ENCODE measurements at regions not wholly inside any gene's neighbourhood (a gene's known extent, or its start where the extent isn't known, plus 50 kb on each side); places are given as distances from the start of the nearest gene placed in this dataset.
"Not testable (repeated sequence)": the region's sequence is repeated elsewhere in the genome, so short reads cannot be mapped to it uniquely, and the experiment has no call there.

DNA sequence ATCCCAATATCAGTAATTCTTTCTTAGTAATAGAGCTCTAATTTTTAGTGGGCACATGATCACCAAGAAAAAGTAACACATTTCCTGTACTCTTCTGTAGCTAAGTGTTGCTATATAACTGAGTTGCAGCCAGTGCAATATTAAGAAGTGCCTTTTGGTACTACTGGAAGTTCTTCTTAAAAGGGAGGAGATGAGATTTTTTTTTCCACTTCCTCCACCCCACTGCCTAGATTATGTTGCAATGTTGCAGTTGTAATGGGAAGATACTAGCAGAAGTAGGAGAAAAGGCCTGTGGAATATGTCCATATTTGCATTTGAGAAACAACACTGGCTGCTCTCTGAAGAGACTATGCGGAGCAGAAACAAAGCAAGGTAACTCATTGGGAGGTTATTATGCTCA lies 280.6 kb upstream of the ANO5 start:
- DNase-seq (ENCODE audit: low read depth in 4 of 4, low spot score in 2 of 4): no peak

DNA sequence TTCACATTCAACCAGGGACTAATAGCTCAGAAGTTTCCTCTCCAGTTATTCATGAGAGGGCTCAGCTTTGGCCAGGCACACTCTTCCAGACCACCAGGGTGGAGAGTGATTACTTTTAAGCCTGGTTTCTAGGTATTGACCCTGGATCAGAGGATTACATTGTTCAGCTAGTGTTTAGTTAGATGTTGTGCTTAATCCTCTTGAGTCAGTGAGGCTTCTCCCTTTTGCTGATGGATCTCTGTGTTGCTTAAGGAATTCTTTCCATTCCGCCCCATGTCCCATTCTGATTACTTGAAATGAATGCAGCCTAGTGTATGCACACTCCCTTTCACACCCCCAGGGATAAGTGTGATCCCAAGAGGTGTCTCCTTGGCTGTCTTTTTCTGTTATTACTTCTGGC lies 271.7 kb upstream of the ANO5 start:
- no peak for DNase-seq (ENCODE audit: low read depth in 4 of 4, low spot score in 2 of 4)

DNA sequence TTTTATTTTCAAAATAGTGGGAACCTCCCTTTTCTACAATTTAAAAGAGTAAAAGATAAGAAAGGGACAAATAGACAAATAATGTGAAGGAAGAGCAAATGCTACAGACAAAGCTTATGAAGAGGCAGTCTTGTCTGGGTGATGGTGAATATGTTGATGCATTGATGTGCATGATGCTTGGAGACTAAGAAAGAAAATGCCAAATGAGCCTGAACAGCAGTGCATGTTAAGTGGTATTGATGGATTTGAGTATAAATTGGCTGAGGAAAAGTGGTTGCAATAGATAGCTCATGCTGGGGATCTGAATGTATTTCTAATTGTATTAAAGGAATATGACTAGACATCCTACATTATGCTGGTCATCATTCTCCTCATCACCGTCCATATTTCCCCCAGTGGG lies 268.6 kb upstream of the ANO5 start:
- no peak for DNase-seq (ENCODE audit: low read depth in 4 of 4, low spot score in 2 of 4)

DNA sequence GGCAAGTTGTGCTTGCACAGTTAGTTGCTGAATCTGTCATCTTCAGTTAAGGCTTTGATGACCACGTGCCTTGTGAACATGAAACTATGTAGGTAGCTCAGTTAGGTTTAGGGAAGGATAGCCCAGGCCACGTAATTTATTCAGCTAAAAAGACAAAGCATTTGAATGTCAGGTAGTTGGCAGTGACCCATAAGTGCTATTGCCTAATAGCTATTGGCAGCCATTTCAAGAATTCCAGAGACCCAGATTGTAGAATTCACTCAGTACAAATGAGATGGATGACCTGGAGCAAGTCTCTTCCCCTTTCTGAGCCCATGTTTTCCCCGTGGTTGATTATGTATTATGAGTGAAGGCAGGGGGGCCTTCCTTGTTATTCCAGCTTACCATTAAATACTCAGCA lies 265.3 kb upstream of the ANO5 start:
- DNase-seq (ENCODE audit: low read depth in 4 of 4, low spot score in 2 of 4): no peak

DNA sequence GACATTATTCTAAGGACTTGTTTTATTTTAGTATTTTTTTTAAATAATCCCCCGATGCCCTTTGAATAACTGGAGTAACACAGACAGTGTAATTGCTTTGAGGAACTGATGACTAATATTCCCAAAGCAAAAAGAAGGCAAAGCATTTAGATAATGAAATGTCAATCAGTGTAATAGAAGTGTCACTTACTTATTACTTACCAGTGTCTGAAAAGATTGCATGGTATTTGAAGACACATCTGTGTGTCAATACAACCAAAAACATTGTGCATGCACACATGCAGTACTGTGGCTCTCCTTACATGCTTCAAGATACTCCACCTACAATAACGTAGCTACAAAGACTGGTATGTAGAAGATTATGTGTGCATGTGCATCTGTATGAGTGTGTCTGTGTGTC lies 264.0 kb upstream of the ANO5 start:
- DNase-seq (ENCODE audit: low read depth in 4 of 4, low spot score in 2 of 4): no peak

DNA sequence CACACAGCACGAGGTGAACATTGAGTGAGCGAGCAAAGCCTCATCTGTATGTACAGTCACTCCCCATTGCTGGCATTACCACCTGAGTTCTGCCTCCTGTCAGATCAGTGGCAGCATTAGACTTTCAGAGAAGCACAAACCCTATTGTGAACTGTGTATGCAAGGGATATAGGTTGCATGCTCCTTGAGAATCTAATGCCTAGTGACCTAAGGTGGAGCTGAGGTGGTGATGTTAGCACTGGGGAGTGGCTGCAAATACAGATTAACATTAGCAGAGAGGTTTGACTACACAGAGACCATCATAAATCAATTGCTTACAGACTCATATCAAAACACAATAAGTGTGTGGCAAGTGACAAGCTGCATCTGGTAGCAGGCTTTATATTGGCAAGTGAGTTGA lies 262.5 kb upstream of the ANO5 start:
- DNase-seq (ENCODE audit: low read depth in 4 of 4, low spot score in 2 of 4): no peak

DNA sequence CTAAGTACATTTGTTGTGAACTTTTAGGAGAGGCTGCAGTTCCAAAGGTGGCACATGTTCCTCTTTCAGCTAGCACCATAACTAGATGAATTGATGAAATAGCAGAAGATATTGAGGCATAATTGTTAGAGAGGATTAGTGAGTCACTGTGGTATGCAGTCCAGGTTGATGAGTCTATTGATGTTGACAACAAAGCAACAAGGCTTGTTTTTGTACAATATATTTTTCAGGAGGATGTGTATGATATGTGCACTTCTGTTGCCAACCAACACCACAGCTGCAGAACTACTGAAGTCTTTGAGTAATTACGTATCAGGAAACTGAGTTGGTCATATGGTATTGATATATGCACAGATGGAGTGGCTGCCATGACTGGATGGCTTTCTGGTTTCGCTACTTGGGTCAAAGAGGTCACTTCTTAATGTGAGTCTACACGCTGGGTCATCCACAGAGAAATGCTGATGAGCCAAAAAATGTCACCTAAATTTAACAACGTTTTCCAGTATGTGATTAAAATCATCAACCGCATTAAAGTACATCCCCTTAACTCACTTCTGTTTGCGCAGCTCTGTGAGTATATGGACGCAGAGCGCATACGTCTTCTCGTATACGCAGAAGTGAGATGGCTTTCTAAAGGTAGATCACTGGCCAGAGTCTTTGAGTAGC lies 261.3 kb upstream of the ANO5 start:
- no peak for DNase-seq (ENCODE audit: low read depth in 4 of 4, low spot score in 2 of 4)

DNA sequence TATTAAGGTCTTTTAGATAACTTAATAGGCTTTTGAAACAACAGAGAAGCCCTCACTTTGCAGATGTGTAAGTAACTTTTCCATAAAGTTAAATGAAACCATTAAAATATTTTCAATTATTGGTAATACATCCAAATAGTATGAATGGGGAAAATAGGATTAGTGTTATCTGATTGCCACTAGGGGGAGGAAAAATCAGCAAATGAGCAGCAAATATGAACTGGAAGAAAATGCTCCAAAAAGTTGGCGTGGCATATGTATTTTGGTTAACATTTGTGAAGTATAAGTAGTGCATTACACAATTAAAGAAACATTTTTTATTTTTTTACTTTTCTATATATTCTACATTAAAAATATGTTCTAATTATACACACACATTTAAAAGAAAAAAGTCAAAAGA lies 259.8 kb upstream of the ANO5 start:
- DNase-seq (ENCODE audit: low read depth in 4 of 4, low spot score in 2 of 4): no peak

DNA sequence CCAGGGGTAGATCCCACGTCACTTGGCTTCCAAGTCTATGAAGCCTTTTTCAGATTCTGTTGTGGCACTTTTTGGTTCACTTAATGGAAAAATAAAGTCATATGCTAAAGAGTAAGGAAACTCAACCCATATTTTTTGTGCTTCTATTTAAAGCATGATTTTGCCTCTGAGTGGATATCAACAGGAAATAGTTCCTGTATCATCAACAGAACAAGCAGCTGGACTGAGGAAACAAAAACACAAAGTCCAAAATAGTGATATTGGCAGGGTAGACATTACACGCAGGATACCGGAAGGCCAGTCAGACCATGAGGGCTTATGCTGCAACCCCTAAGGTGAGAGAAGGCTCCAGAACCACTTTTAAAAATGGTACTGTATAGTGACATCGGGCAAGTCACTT lies 248.3 kb upstream of the ANO5 start:
- DNase-seq (ENCODE audit: low read depth in 4 of 4, low spot score in 2 of 4): no peak

DNA sequence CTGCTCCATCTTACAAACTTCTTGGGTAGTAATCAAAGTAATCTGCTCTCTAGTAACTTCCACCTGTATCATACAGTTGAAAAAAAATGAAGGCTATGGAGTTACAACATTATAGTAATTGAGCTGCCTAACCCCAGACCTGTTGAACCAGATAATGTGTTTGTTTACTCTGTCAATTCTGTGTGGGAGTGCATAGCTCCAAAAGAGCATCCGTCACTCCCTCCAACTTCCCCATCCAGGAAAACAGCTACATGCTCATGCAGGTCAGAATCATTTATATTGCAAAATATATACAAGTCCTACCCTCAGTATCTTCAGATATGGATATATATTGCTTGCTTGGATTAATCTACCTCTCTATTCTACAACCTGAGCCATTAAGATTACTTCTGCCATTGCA lies 244.0 kb upstream of the ANO5 start:
- no peak for DNase-seq (ENCODE audit: low read depth in 4 of 4, low spot score in 2 of 4)

DNA sequence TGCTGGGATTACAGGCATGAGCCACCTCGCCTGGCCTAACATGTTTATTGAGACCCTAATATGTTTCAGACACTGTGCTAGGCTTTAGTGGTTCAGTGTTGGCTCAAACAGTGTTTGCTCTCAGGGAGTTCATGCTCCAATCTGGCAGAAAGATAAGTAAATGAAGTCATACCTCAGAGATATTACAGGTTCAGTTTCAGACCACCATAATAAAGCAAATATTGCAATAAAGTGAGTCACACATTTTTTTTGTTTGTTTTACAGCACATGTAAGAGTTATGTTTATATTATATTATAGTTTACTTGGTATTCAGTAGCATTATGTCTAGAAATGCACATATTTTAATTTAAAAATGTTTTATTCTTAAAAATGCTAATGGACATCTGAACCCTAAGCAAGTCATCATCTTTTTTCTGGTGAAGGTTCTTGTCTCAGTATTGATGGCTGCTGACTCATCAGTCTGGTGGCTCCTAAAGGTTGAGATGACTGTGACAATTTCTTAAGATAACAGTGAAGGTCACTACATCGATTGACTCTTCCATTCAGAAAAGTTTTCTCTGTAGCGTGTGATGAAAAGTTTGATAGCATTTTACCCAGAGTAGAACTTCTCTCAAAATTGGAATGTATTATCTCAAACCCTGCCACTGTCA lies 243.0 kb upstream of the ANO5 start:
- DNase-seq (ENCODE audit: low read depth in 4 of 4, low spot score in 2 of 4): no peak

DNA sequence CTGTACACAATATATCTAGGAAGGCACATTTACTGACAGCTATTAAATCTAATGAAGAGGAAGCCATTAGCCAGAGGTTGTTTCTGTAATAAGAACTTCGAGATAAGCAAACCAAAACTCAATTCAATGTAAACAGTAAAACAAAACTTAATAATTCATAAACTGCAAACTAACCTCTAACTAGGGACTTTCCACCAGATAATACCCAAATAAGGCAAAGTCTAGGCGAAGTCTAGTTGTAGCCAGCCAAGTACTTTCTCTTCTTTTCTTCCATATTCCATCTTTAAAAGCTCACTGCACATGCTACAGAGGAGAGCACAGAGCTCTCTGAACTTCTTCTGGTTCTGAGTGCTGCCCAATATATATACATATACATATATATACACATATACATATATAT lies 229.9 kb upstream of the ANO5 start:
- no peak for DNase-seq (ENCODE audit: low read depth in 4 of 4, low spot score in 2 of 4)

DNA sequence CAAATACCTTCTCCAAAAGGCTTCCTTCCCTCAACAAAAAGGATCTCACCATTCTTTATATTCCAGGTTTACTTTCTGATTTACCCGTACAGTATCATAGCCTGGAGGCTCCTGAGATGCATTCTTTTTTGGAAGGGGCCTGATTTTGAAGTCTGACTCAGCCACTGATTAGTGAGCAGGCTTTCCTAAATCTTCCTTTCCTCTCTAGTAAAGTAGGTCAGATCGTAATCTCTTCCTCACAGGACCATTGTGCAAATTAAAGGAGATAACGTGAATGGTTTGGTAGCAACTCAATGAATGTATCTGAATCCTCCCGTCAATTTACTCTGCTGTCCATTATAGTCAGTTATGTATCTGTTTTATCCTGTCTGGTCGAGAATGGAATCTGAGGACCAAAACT lies 227.7 kb upstream of the ANO5 start:
- DNase-seq (ENCODE audit: low read depth in 4 of 4, low spot score in 2 of 4): no peak

DNA sequence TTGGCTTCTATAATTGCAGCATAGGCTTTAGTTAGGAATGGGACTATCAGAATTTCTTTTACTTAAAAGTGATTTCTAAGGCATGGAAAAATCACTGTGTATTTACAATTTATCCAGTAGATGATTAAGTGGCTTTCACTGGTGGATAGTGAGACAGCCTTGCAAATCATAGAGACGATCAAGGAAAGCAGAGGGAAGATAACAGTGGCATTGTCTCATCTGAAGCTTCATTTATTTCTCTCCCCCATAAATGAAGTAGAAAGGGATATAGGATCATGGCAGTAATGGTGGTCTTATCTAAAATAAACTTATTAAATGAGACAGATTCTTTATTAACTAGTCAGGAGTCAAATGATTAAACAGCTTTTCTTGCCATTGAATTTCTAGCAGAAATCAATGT lies 224.2 kb upstream of the ANO5 start:
- no peak for DNase-seq (ENCODE audit: low read depth in 4 of 4, low spot score in 2 of 4)

DNA sequence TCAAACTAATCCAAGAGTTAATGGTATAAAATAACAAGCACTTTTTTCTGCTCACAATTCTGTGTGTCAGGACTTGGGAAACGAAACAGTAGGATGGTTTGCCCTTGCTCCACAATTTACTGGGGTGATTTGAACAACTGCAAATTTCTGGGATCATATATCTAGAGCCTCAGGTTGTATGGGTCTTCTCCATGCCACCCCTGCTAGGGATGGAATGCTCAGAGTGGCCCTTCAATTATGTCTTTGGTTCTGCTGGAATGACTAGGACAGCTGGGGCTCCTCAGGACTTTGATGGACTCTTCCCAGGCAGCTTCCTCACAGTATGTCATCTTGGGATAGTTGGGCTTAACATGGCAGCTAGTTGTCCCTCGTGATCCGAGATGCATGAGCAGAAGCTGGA lies 223.0 kb upstream of the ANO5 start:
- DNase-seq (ENCODE audit: low read depth in 4 of 4, low spot score in 2 of 4): no peak

DNA sequence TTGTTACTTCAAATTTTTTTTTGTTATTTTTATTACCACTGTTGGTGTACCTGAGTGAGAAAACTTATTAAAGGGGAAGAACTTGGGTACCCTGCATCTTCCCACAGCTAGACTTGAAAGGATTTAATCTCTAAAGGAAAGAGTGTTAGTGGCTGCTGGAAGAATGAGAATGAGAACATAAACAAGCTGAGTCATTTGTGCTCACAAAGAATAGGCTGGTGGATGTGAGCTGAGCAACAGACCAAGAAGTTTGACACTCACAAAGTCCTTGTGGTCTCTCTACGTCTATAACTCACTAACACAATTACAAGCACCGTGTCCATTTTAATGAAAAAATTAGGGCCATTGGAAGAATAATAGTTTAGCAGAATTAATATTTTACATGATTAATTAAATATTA lies 217.6 kb upstream of the ANO5 start:
- no peak for DNase-seq (ENCODE audit: low read depth in 4 of 4, low spot score in 2 of 4)

DNA sequence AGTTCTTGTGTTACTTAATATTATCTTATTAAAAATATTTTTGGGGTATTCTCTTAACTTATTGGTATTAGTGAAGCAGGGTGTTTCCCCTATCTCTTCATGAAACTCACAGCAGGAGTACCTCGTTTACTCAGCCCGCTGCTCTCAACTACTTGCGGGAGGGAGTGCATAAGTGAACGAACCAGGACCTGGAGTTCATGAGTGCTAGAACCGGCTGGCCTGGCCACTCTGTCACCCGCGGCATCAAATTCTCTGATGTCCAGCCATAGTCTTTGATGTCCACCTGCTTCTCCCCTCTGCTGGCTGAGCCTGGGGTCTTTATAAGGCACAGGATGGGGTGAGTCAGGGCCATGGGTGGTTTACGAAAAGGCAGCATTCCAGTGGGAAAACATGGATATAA lies 216.7 kb upstream of the ANO5 start:
- no peak for DNase-seq (ENCODE audit: low read depth in 4 of 4, low spot score in 2 of 4)

DNA sequence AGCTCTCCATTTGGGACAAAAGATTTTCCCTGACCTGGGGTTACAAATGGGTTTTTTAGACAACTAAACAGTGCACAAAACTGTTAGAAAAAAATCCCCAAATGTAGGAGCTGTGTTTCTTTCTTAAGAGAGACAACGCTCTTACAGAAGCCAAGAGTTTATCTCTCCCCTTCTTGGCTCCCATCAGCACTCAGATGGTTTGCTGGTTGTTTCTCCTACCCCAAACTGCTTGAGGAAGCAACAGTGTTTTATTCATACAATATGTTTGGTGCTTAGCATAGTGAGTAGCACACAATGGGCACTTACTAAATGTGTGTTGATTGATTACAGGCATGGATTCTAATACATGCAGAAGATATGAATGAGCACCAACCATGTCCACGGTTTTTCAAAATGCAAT lies 209.5 kb upstream of the ANO5 start:
- no peak for DNase-seq (ENCODE audit: low read depth in 4 of 4, low spot score in 2 of 4)

DNA sequence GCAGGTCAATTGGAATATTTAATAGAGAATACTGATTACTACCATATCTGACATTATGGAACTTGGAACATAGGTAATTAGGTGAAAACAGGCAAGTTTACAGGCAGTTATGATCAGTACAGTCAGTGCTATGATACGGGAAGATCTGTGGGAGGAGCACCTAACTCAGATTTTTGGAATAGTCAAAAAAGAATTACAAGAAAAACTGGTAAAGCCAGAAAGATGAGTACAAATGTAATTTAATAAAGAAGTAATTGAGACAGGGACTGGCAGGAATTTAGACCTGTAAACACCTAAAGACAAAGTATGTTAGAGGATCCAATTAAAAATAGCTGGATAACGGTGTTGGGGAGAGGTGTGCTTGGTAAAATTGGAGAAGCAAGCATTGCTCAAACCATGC lies 206.5 kb upstream of the ANO5 start:
- no peak for DNase-seq (ENCODE audit: low read depth in 4 of 4, low spot score in 2 of 4)

DNA sequence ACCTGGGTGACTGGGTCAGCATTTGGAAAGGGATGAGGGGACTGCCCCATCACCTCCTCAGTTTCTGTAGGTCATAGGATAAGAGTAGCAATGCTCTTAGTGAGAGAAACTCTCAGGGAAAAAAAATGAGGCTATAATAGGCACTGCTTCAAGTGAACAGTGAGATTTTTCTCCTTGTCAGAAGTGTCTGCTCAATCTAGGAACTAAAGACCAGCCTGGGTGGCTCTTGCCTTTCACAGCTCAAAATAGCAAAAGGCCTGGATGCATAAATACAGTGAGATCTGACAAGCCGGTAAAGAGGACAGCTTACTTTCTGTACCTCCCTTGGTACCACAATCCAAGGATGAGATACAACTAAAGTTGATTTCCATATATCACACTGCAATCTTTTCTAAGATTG lies 205.6 kb upstream of the ANO5 start:
- DNase-seq (ENCODE audit: low read depth in 4 of 4, low spot score in 2 of 4): no peak

DNA sequence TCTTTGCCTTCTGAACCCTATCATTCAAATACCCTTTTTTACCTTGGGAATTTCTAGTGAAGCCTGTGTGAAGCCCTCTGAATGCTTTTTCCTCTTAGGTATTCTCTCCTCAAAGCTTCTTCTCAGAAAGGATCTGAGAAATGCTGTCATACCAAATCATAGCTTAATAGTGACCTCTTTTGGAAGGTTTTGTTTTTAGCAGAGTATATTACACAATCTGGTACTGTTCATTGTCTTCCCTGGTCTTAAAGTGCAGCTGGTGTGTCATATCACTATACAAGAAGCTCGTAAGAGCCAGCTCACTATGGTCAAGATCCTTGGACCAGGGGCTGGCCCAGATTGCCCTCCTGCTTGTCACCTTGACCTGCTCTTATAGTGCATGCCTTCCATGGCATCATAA lies 204.4 kb upstream of the ANO5 start:
- DNase-seq (ENCODE audit: low read depth in 4 of 4, low spot score in 2 of 4): no peak

DNA sequence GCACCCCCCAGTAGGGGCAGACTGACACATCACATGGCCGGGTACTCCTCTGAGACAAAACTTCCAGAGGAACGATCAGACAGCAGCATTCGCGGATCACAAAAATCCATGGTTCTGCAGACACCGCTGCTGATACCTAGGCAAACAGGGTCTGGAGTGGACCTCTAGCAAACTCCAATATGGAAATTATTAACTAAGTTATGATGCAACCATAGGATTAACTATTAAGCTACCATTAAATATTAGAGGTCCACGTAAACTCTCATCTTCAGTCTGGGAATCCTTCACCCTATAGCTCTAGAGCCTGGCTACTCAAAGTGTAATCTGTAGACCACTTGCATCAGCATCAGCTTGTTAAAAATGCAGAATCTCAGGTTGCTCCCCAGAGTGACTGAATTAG lies 191.1 kb upstream of the ANO5 start:
- DNase-seq (ENCODE audit: low read depth in 4 of 4, low spot score in 2 of 4): not testable (repeated sequence)

DNA sequence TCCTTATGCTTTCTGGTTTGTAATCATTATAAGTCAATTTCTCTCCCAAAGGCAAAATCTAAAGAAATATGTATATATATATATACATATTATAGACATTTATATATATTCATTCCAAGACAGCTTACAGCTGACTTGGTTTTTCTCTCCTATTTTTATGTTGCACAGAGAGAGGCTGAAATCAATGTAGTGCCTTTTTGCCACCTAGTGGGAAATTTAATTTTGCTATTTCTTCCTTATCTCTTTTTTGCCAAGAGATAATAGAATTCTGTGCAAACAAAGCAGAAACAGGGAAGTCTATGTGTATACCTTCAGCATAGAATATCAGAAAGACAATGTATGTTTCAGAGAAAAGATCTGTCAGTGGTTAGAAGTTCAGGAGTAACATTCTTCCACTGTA lies 186.0 kb upstream of the ANO5 start:
- no peak for DNase-seq (ENCODE audit: low read depth in 4 of 4, low spot score in 2 of 4)
